ENCODE measurements at regions not wholly inside any gene's neighbourhood (a gene's known extent, or its start where the extent isn't known, plus 50 kb on each side); places are given as distances from the start of the nearest gene placed in this dataset.

GRCh38 chr4:166377578-166377977, 504.5 kb downstream of the TLL1 start:
- no peak for TF ChIP-seq CTCF (conservative IDR thresholded peaks at IDR 0.05)
- H3K27me3 Mint-ChIP-seq (ENCODE audit: insufficient read depth) = no peaks in the 10 kb centered on the region
- no peak overlapping the region for H3K27ac Mint-ChIP-seq
- Histone ChIP-seq H3K36me3 (ENCODE audit: control insufficient read depth, insufficient read depth, low read length) (no peaks in the 10 kb centered on the region), H3K4me1 (ENCODE audit: control insufficient read depth, insufficient read depth, low read length) (no peaks in the 10 kb centered on the region), H3K9me3 (ENCODE audit: control insufficient read depth, low read length) (peaks cover 47% of the 10 kb centered on the region), H3K4me3 (ENCODE audit: low read length) (peak overlapping the region; percentile 56), H3K9ac (ENCODE audit: extremely low read depth, low read length, poor library complexity, severe bottlenecking) (no peak overlapping the region), H3K27ac (ENCODE audit: low read depth, low read length) (no peak overlapping the region), H3K27me3 (ENCODE audit: control insufficient read depth, insufficient read depth, low read length, poor library complexity, severe bottlenecking) (no peaks in the 10 kb centered on the region)
- H3K4me3 Mint-ChIP-seq = no peak overlapping the region
- no peak for DNase-seq
- H3K9me3 Mint-ChIP-seq = peaks cover 56% of the 10 kb centered on the region
- H3K36me3 Mint-ChIP-seq (ENCODE audit: low read depth) = peaks cover 3% of the 10 kb centered on the region
- H3K4me1 Mint-ChIP-seq = no peaks in the 10 kb centered on the region
- WGBS, 2 experiments (ENCODE audit: insufficient coverage in 1 of 2, insufficient read length in 1 of 2) = 93% methylated on average over 1 of the region's 1 CpG; no CpG with 5 or more reads in 1 of the 2 experiments

- Mint-ChIP-seq H3K27ac (no peak overlapping the region), H3K36me3 (ENCODE audit: low read depth) (no peaks in the 10 kb centered on the region), H3K4me1 (no peaks in the 10 kb centered on the region), H3K4me3 (no peak overlapping the region), H3K27me3 (ENCODE audit: insufficient read depth) (no peaks in the 10 kb centered on the region), H3K9me3 (no peaks in the 10 kb centered on the region)
- WGBS, 2 experiments (ENCODE audit: insufficient coverage in 1 of 2, insufficient read length in 1 of 2) = 78 to 100% methylated on average over 1 to 6 of the region's 6 CpGs
- Histone ChIP-seq H3K9ac (ENCODE audit: extremely low read depth, low read length, poor library complexity, severe bottlenecking) (no peak overlapping the region), H3K4me1 (ENCODE audit: control insufficient read depth, insufficient read depth, low read length) (no peaks in the 10 kb centered on the region), H3K4me3 (ENCODE audit: low read length) (no peak overlapping the region), H3K9me3 (ENCODE audit: control insufficient read depth, low read length) (no peaks in the 10 kb centered on the region), H3K36me3 (ENCODE audit: control insufficient read depth, insufficient read depth, low read length) (no peaks in the 10 kb centered on the region), H3K27me3 (ENCODE audit: control insufficient read depth, insufficient read depth, low read length, poor library complexity, severe bottlenecking) (no peaks in the 10 kb centered on the region), H3K27ac (ENCODE audit: low read depth, low read length) (no peak overlapping the region)
- TF ChIP-seq CTCF (conservative IDR thresholded peaks at IDR 0.05) = no peak
- DNase-seq = no peak
These were observed 513.7 kb downstream of the TLL1 start for GRCh38 chr4:166386491-166387360.

- Histone ChIP-seq H3K9ac (ENCODE audit: extremely low read depth, low read length, poor library complexity, severe bottlenecking) (no peak overlapping the region), H3K36me3 (ENCODE audit: control insufficient read depth, insufficient read depth, low read length) (no peaks in the 10 kb centered on the region), H3K4me3 (ENCODE audit: low read length) (no peak overlapping the region), H3K27me3 (ENCODE audit: control insufficient read depth, insufficient read depth, low read length, poor library complexity, severe bottlenecking) (no peaks in the 10 kb centered on the region), H3K4me1 (ENCODE audit: control insufficient read depth, insufficient read depth, low read length) (no peaks in the 10 kb centered on the region), H3K27ac (ENCODE audit: low read depth, low read length) (no peak overlapping the region), H3K9me3 (ENCODE audit: control insufficient read depth, low read length) (no peaks in the 10 kb centered on the region)
- H3K4me3 Mint-ChIP-seq = no peak overlapping the region
- no peaks in the 10 kb centered on the region for H3K9me3 Mint-ChIP-seq
- H3K27me3 Mint-ChIP-seq (ENCODE audit: insufficient read depth) = no peaks in the 10 kb centered on the region
- no peak for TF ChIP-seq CTCF (conservative IDR thresholded peaks at IDR 0.05)
- H3K4me1 Mint-ChIP-seq = no peaks in the 10 kb centered on the region
- 88 to 100% methylated on average over 1 of the region's 1 CpG for WGBS, 2 experiments (ENCODE audit: insufficient coverage in 1 of 2, insufficient read length in 1 of 2)
- no peak overlapping the region for H3K27ac Mint-ChIP-seq
- no peak for DNase-seq
- H3K36me3 Mint-ChIP-seq (ENCODE audit: low read depth) = no peaks in the 10 kb centered on the region
These were observed 518.5 kb downstream of the TLL1 start for GRCh38 chr4:166391501-166391900.

Measured in endodermal cell (in vitro differentiated cells).